SK-N-SH treated with all-trans-retinoic acid at 6 μM for 48 hours (cell line): ENCODE measurements at regions not wholly inside any gene's neighbourhood (a gene's known extent, or its start where the extent isn't known, plus 50 kb on each side); places are given as distances from the start of the nearest gene placed in this dataset.

Experiments used
- ARNTL ChIP-seq: fragments of 450-650 bp; formaldehyde crosslinking; IDR thresholded peaks from 2 replicates; pipeline ENCODE4 v1.5.0; 2020; ENCODE audit warnings: low read depth, mild to moderate bottlenecking, moderate library complexity, borderline replicate concordance
- BACH2 ChIP-seq: fragments of 250-450 bp; sonication (Bioruptor Pico); IDR thresholded peaks from 2 replicates; pipeline ENCODE4 v1.9.0; 2021; ENCODE audit warnings: mild to moderate bottlenecking, borderline replicate concordance
- CSRNP3 ChIP-seq: fragments of 250-450 bp; sonication (Bioruptor Pico); IDR thresholded peaks from 2 replicates; pipeline ENCODE4 v1.5.1; 2021; ENCODE audit warnings: mild to moderate bottlenecking, moderate library complexity
- ESRRG ChIP-seq: fragments of 250-450 bp; sonication (Bioruptor Pico); IDR thresholded peaks from 2 replicates; pipeline ENCODE4 v1.6.1; 2021; ENCODE audit warnings: mild to moderate bottlenecking
- GLIS3 ChIP-seq: fragments of 250-450 bp; sonication (Bioruptor Pico); IDR thresholded peaks from 2 replicates; pipeline ENCODE4 v1.5.0; 2020; ENCODE audit warnings: mild to moderate bottlenecking, moderate library complexity
- ISL1 ChIP-seq: fragments of 250-450 bp; sonication (Bioruptor Pico); IDR thresholded peaks from 2 replicates; pipeline ENCODE4 v2.1.2; 2022; ENCODE audit warnings: mild to moderate bottlenecking, moderate library complexity
- OSR1 ChIP-seq: fragments of 250-450 bp; sonication (Bioruptor Pico); IDR thresholded peaks from 2 replicates; pipeline ENCODE4 v1.8.0; 2022; ENCODE audit warnings: moderate library complexity, mild to moderate bottlenecking, inconsistent platforms
- PATZ1 ChIP-seq: fragments of 250-450 bp; sonication (Bioruptor Pico); IDR thresholded peaks from 2 replicates; pipeline ENCODE4 v1.8.0; 2020; ENCODE audit warnings: mild to moderate bottlenecking, moderate library complexity, borderline replicate concordance
- SNAI2 ChIP-seq: fragments of 250-450 bp; sonication (Bioruptor Pico); IDR thresholded peaks from 2 replicates; pipeline ENCODE4 v1.5.0; 2020; ENCODE audit warnings: mild to moderate bottlenecking, moderate library complexity
- ZC3H10 ChIP-seq: fragments of 250-450 bp; sonication (Bioruptor Pico); IDR thresholded peaks from 2 replicates; pipeline ENCODE4 v1.5.1; 2021; ENCODE audit warnings: mild to moderate bottlenecking, moderate library complexity
- ZFP30 ChIP-seq: fragments of 450-650 bp; formaldehyde crosslinking; IDR thresholded peaks from 2 replicates; pipeline ENCODE4 v1.5.0; 2022; ENCODE audit warnings: mild to moderate bottlenecking, moderate library complexity
- ZNF565 ChIP-seq: fragments of 450-650 bp; formaldehyde crosslinking; conservative IDR thresholded peaks from 2 replicates; pipeline ENCODE4 v1.5.0; 2020; ENCODE audit warnings: low read depth, mild to moderate bottlenecking, moderate library complexity
- ZNF70 ChIP-seq: fragments of 450-650 bp; formaldehyde crosslinking; IDR thresholded peaks from 2 replicates; pipeline ENCODE4 v1.5.0; 2020; ENCODE audit warnings: mild to moderate bottlenecking, moderate library complexity
- ZNF8 ChIP-seq: fragments of 450-650 bp; formaldehyde crosslinking; IDR thresholded peaks from 2 replicates; pipeline ENCODE4 v1.5.0; 2020; ENCODE audit warnings: mild to moderate bottlenecking, moderate library complexity

GRCh38 chr9:108351571-108351970 is 504.2 kb downstream of the ACTL7B start:
- TF ChIP-seq ZNF70 (no peak), ARNTL (CRISPR knock-in tag) (no peak), BACH2 (CRISPR knock-in tag) (no peak), ZNF565 (CRISPR knock-in tag) (no peak), ZC3H10 (no peak), SNAI2 (CRISPR knock-in tag) (no peak), ZFP30 (CRISPR knock-in tag) (no peak), GLIS3 (CRISPR knock-in tag) (no peak), ISL1 (CRISPR knock-in tag) (no peak), ZNF8 (CRISPR knock-in tag) (no peak), OSR1 (CRISPR knock-in tag) (no peak), PATZ1 (CRISPR knock-in tag) (no peak), ESRRG (CRISPR knock-in tag) (no peak), CSRNP3 (no peak)
